ENCODE measurements at regions not wholly inside any gene's neighbourhood (a gene's known extent, or its start where the extent isn't known, plus 50 kb on each side); places are given as distances from the start of the nearest gene placed in this dataset.
A peak's percentile ranks its signal among the peaks of the same experiment; 100 is the strongest.
"Not testable (repeated sequence)": the region's sequence is repeated elsewhere in the genome, so short reads cannot be mapped to it uniquely, and the experiment has no call there.

DNA sequence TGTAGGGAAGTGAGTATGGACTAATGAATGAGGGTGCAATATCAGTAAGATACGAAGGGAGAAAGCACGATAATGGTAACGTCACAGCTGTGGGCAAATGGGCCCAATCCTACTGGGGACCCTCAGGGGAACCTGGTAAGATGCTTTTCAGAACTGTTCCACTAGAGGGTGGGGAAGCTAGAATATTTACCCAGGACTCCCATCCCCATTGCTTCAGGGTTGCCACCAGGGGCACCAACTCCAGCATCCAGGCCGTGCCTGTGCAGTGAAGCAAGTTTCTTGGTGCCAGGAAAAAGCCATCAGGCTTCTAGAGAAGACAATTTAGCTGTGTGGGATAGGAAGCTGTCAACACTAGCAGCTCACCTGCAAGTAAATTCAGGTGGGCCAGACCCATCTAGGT, 409.3 kb downstream of the AGTPBP1 start:
- no peak for DNase-seq (ENCODE audit: low read depth)

DNA sequence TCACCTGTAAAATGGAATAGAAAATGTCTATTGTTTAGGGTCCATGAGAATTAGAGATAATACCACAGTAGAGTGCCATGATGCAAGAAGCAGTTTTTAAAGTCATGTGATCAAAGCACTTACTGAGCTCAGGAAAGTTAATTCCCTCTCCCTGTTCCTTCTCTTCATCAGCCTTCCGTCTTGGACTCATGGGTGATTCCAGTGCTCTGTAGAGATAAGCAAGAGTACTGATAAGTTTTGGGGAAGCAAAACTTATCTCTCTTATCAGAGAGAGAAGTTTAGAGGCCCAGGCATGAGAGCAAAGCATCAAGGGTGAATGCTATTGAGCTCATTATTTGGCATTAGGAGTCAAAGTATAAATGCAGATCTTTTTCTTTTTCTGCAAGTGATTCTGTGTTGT, 410.1 kb downstream of the AGTPBP1 start:
- no peak for DNase-seq (ENCODE audit: low read depth)

DNA sequence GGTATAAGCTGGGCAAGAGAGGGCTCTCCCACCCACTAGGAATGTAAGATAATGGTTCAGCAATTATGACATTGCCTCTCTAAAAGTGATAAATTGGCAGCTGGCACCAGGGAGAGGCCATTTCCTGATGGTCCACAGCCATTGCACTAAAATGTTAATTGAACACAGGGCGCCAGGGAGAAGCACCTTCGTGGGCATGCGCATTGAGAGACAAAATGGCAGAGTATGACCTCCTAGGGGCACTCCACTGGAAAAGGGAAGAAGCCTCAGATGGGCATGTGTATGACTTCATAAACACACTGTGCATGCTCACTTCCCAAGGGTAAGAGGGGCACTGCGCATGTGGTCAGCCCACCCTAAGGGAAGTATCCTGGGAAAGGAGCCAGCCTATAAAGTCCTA, 419.2 kb downstream of the AGTPBP1 start:
- DNase-seq (ENCODE audit: low read depth) = no peak

DNA sequence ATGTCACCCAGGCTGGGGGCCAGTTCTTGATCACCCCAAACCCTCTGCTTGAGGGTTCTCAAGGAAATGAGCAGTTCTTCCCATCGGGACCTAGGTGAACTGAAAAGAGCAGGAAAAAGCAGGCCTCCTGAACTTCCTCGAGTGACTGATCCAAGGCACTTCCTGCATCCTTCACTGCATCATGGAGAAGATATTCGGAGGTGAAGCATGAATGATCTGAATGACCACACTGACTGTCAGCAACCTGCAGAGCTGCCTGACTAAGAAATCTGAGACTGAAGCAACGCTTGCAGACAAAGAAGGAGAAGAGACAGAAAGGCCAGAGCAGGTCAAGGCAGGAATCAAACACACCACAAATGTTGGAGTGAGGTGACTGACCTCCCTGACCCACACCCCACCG, 420.2 kb downstream of the AGTPBP1 start:
- no peak for DNase-seq (ENCODE audit: low read depth)

DNA sequence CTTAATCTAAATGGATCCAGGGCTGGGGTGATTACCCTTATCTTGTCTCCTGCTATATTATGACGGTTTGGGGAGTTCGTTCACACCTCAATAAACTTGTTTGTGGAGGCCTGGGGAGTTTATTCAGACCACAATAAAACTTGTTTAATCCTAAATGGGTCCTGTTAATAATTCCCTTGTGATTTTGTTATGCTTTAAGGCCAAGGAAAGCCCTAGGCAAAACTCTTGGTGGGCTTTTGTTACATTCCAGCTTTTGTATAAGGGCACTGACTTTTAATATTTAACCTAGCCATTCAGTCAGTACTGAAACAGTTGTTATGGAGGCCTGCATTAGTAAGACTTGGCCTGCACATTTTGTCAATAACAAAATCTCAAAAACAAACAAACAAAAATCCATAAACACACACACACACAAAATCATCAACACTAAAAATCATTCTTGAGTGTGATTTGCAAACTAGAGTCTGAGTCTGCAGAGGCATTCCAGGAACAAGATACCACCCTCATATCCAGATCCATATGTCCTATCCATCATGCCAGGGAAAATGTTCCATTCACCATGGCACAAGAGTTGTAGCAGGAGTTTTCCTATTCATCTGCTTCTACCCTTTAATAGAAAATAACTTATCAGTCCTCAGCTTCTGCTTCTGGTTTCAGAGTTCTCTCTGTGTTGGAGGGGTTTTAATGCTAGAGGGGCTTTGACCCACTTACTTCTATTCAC, 421.7 kb downstream of the AGTPBP1 start:
- no peak for DNase-seq (ENCODE audit: low read depth)

DNA sequence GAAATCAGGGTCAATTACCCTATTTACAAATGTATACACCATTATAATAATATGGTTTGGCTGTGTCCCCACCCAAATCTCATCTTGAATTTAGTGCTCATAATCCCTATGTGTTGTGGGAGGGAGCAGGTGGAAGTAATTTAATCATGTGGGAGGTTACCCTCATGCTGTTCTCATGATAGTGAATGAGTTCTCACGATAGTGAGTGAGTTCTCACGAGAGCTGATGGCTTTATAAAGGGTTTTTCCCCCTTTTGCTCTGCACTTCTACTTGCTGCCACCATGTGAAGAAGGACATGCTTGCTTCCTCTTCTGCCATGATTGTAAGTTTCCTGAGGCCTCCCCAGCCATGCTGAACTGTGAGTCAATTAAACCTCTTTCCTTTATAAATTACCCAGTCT, 426.2 kb downstream of the AGTPBP1 start:
- not testable (repeated sequence) for DNase-seq (ENCODE audit: low read depth)

DNA sequence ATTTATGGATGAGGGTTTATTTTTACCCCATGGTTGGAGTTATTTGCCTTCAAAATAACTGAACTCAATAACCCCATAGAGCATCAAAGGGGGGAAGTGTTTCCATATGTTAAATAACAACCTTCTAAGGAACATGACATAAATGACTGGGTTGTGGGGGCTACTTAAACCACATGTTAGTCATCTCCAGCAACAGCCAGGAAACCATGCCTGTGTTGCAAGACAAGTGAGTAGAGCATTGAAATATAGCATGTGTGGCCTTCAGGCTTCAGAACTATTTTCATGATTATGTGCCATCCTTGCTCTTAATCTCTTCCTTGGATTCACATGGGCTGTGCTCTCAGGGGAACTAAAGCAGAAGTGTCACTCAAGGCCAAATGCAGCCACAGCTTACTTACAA, 431.2 kb downstream of the AGTPBP1 start:
- DNase-seq (ENCODE audit: low read depth) = no peak

DNA sequence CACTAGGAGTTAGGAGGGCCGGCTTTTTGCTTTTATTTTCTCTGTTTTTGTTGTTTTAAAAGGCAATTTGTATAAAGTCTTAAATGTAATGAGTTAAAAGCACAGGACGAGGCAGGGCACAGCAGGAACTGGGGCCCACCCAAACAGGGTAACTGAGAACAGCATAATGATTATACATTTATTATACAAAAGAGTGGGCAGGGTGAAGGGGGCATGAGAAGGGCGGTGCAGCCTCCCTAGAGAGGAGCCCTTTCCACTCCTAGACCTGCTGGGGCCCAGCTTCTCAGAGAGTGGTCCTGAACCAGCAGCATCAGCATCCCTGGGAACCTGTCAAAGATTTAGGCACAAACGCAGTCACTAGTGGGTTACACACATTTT, 438.0 kb downstream of the AGTPBP1 start:
- DNase-seq (ENCODE audit: low read depth) = no peak

DNA sequence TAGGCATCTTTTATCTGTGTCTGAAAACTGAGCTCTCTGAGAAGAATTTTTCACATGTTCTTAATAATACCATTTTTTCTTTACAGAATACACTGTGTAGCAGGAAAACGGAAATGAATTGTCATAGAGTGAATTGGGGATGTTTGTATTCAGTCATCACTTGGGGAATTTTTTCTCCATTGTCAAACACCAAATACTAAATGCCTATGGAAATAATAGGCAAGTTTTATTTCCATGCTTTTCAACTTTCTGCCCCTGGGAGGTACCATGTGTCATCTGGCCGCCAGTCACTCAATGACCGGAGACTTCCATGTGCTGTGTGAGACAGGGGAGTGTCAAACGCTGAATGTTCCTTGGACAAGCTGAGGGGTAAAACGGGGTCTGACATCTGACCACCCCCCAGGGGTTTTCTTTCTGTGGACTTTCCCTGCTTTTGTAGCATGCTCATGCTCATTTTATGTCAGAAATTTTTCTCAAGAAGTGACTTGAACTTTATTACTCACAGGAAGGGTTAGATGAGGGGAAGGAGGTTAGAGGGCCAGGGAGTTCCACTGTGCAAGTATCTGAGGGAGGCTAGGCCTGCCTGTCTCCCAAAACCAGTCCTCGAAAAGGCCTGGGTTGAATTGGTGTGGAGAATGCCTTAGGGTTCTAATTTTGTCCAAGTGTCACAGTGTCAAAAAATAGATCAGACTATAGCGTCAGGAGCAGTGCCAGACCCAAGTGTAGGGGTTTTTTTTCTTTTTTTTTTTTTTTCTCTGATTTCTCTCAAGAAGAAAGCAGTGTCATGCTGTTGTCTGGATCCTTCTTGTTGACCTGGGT, 438.6 kb downstream of the AGTPBP1 start:
- no peak for DNase-seq (ENCODE audit: low read depth)

DNA sequence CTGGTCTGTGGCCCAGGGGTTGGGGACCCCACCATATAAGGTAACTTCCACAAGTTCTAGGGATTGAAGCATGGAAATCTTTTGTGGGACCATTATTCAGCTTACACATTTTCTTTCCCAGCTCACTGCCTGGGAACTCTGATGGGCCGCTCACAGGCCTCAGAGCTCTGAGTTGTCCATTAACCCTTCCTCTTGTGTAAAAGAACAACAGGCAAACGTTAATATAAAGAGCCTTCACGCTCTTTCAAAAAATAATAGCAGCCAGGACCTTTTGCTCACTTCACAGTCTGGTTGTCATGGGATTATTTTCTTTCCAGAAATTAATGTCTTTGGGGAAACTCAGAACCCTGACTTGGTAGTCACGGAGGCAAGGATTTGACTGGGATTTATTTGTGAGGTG, 443.3 kb downstream of the AGTPBP1 start:
- DNase-seq (ENCODE audit: low read depth) = no peak

DNA sequence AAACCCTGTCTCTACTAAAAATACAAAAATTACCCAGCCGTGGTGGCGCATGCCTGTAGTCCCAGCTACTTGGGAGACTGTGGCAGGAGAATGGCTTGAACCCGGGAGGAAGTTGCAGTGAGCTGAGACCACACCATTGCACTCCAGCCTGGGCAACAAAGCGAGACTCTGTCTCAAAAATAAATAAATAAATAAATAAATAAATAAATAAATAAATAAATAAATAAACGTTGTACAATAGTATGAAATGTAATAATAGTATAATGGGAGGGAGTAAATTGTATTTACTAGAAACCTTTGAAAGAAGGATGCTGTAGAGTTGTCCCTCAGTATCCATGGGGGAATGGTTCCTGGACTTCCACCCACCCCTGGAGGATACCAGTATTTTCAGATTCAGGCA, 446.5 kb downstream of the AGTPBP1 start:
- DNase-seq (ENCODE audit: low read depth) = not testable (repeated sequence)

DNA sequence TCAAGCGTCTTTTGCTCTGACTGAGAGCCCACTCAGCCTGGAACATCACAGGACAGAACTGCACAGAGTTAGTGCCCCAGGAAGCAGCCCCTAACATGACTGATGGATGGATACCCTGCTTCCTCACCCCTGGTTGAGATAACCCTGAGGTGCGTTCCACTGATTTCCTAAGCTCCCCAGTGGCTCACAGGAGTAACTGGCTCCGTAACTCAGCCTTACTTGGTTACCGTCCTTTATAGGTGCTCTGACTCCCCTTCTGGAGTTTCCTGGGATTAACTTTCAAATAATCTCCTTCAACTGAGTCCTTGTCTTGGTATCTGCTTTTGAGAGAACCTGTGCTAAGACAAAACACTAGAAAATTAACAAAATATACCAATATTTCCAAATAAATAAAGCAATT, 449.5 kb downstream of the AGTPBP1 start:
- no peak for DNase-seq (ENCODE audit: low read depth)

DNA sequence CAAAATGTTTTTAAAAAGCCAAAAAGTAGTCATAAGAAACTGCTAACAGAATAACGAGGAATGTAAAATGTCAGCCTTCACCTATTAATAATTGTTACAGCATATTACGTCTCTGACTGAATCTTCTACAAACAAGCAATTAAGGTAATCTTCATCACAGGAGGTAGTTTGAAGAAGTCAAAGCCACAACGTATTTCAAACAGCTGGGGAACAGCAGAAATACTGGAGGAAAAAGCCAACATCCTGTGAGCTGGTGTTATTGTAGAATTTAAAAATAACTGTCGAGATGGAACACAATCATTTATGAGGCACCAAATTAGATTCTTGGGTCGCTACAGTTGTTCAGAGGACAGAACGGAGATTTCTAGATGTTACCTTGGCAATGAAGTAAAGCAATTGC, 450.5 kb downstream of the AGTPBP1 start:
- no peak for DNase-seq (ENCODE audit: low read depth)

DNA sequence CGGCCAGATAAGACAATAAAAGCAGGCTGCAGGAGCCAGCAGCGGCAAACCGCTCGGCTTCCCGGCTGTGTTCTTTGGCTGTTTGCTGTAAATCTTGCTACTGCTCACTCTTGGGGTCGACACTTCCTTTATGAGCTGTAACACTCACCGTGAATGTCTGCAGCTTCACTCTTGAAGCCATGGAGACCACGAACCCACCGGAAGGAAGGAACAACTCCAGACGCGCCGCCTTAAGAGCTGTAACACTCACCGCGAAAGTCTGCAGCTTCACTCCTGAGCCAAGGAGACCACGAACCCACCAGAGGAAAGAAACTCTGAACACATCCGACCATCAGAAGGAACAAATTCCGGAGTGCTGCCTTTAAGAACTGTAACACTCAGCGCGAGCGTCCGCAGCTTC, 451.7 kb downstream of the AGTPBP1 start:
- peak; percentile 14 for DNase-seq (ENCODE audit: low read depth)

DNA sequence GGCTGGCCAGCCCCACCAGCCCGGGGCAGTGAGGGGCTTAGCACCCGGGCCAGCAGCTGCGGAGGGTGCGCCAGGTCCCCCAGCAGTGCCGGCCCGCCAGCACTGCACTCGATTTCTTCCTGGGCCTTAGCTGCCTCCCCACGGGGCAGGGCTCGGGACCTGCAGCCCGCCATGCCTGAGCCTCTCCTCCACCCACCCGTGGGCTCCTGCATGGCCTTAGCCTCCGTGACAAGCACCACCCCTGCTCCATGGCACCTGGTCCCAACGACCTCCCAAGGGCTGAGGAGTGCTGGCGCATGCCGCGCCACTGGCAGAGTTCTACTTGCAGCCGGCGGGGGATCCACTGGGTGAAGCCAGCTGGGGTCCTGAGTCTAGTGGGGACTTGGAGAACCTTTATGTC, 452.6 kb downstream of the AGTPBP1 start:
- no peak for DNase-seq (ENCODE audit: low read depth)

DNA sequence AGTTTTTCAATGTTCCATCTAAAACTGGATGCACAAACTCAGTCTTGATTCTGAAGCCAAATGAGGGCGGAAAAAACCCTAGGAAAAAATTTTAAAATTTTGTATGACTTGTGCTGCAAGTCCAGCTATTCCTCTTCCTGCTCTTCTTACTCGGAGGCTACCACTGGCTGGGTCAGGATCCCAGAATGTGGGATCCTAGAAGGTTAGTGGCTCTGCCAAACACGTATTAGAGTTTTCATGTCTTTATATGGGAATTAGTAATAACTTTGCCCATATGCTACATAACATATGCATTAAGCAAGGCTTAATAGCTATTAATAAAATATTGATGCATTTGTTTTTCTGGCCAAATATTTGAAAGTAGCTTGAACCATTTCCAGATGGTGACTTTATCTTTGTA, 458.3 kb downstream of the AGTPBP1 start:
- no peak for DNase-seq (ENCODE audit: low read depth)

DNA sequence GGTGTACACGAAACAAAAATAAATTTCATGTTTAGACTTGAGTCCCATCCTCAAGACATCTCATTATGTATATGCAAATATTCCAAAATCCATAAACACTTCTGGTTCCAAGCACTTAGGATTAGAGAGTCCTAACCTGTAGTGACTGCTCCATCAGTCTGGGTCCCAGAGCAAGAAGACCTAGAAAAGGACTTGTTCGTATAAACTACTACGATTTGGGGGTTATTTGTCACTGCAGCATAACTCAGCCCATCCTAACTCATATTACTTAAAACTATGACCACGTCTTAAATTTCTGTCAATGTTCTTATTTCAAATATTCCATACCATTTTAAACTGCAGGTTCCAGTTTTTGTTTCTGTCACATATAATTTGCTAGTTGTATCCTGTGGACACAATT, 463.0 kb downstream of the AGTPBP1 start:
- no peak for DNase-seq (ENCODE audit: low read depth)

DNA sequence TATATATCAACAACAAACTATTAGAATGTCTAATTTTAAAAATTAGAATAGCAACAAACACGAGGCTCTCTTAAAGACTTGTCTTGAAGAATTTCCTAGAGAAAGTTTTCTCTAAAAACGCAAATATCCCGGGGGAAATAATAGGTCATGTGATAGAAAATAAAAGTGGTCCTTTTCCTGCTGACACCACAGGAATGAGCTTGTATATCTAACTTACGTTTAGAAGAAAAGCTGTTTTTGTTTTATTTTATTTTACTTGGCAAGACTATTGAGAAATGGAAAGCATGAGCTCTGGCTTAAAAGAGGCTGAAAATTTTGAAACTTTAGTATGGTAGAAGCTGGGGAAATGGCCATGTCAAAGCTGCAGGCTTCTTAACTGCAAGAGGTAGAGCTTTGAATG, 465.0 kb downstream of the AGTPBP1 start:
- DNase-seq (ENCODE audit: low read depth) = no peak

DNA sequence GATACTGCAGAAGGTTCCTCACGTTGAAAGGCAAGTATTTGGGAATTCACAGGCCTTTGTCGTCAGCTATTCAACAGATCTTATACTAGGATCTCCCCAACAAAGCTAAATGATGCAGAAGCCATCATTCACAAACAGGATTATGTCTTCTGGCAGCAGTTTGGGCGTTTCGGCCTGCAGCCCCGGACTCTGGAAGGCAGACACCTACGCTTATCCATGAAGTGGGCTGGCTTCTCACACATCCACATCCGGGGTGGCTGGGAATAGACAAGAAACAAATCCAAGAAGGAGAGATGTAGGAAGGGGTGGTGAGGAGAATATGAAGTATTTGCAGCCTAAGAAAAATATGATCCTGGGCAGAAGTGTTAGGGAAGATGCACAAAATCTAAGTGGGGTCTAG, 471.9 kb downstream of the AGTPBP1 start:
- DNase-seq (ENCODE audit: low read depth) = no peak

DNA sequence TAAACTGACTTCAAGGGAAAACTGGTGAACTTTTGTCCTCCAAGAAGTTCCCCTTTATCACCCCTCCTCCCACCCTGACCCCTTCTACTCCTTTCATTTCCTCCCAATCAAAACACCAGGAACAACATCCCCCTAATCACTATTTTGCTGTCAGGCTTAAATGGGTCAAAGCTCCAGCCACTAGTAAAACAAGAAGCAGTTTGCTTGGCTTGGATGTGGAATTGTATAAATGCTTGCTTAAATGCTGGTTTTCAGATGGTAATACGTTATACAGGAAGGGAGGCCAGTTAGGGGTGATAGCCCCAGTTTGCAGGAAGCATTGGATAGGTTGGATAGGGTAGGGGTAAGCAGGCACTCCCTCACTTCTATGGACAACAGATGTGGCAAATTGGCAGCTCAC, 473.6 kb downstream of the AGTPBP1 start:
- no peak for DNase-seq (ENCODE audit: low read depth)

DNA sequence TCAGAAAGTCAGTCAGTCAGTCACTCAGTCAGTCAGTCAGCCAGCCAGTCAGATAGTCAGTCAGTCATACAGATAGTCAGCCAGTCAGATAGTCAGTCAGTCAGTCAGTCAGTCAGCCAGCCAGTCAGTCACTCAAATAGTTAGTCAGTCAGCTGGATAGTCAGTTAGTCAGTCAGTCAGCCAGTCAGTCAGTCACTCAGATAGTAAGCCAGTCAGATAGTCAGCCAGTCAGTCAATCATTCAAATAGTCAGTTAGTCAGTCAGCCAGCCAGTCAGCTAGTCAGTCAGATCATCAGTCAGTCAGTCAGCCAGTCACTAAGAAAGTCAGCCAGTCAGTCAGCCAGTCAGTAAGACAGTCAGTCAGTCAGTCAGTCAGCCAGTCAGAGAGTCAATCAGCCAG, 477.1 kb downstream of the AGTPBP1 start:
- DNase-seq (ENCODE audit: low read depth) = no peak

DNA sequence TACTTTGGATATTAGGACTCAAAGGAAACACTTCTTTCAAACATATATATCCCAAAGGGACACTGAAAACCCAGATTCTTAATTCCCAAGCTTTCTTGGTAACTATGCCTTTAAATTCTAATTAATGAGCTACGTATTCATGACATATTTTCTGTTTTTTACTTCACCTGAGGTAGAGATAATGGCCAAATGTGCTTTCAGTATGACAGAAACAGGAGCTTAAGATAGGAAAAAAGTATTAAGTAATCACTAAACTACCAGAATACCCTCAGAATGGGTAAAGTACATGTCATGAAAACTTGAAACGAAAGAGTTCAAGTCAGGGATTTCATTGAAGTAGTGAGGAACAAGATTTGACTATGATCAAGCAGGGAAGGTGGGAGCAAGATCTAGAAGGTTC, 478.5 kb downstream of the AGTPBP1 start:
- DNase-seq (ENCODE audit: low read depth) = no peak

DNA sequence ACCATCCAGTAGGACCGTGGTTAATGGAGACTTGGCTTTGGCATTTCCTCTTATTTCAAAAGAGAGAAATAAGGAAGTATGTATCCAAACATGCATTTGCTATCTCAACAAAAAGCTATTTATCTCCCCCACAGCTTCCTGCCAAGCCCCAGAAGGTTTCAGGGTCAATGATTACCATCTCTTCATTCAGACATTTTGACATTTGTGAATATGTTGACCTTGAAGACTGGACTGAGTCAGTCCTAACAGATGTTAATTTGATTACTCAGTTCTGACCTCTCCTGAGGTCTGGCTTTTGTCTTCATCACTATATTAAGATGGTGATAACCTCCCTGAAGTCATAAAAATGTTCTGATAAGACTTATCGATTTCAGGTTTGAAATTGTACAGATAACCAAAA, 479.4 kb downstream of the AGTPBP1 start:
- DNase-seq (ENCODE audit: low read depth) = no peak

All from activated gamma-delta T cell treated with anti-CD3 and anti-CD28 coated beads, Interleukin-2, amount 50 U/mL, for 16 hours (primary cell).